Heart right ventricle (tissue), 16 donors: ENCODE measurements at regions not wholly inside any gene's neighbourhood (a gene's known extent, or its start where the extent isn't known, plus 50 kb on each side); places are given as distances from the start of the nearest gene placed in this dataset.
A peak's percentile ranks its signal among the peaks of the same experiment; 100 is the strongest.

Experiments
- ATAC-seq, 8 donors: fragments of 200-7000 bp; cut with Tn5 transposase; one replicate each; pipeline ENCODE4 v1.9.1; 2020; ENCODE audit warnings: mild to moderate bottlenecking in 8 of 8, moderate library complexity in 8 of 8, moderate number of reproducible peaks in 1 of 8
- DNase-seq, 2 donors: peaks; one replicate each; pipeline ENCODE4 v3.0.0-alpha.2; 2020
- H3K27ac ChIP-seq, 10 donors: fragments of 200-600 bp; sonication (generic) in 2 of 10; one replicate each; pipeline versions ENCODE4 v1.5.0 to v1.8.0; 2020 to 2022; ENCODE audit warnings: mild to moderate bottlenecking in 3 of 10
- H3K27me3 ChIP-seq, 7 donors: fragments of 200-600 bp; one replicate each; pipeline ENCODE4 v1.8.0; 2021 to 2022; ENCODE audit warnings: mild to moderate bottlenecking in 2 of 7
- H3K36me3 ChIP-seq, 9 donors: fragments of 200-600 bp; sonication (generic) in 1 of 9; one replicate each; pipeline versions ENCODE4 v1.5.0 to v1.8.0; 2020 to 2022; ENCODE audit warnings: mild to moderate bottlenecking in 2 of 9
- H3K4me1 ChIP-seq, 9 donors: fragments of 200-600 bp; sonication (generic) in 1 of 9; one replicate each; pipeline versions ENCODE4 v1.5.0 to v1.8.0; 2020 to 2022; ENCODE audit warnings: mild to moderate bottlenecking in 4 of 9
- H3K4me3 ChIP-seq, 10 donors: fragments of 200-600 bp; sonication (generic) in 2 of 10; one replicate each; pipeline versions ENCODE4 v1.5.0 to v1.8.0; 2020 to 2022; ENCODE audit warnings: mild to moderate bottlenecking in 7 of 10, moderate library complexity in 2 of 10
- H3K9me3 ChIP-seq, 11 donors: fragments of 200-600 bp in 10 of 11; sonication (generic) in 2 of 11; one replicate each; pipeline versions ENCODE4 v1.5.0 to v1.8.0; 2013 to 2022; ENCODE audit warnings: mild to moderate bottlenecking in 2 of 11, control low read depth in 1 of 11, moderate library complexity in 1 of 11
- WGBS, 2 donors: extraction: QIAGEN DNeasy Blood & Tissue Kit; methylation state at CpG; one replicate each; pipeline ENCODE4 v1.1.7; 2013; ENCODE audit warnings: inconsistent platforms in 1 of 2; 5-methylcytosine and 5-hydroxymethylcytosine counted together
- intact Hi-C, 10 donors: fragments of 100-400 bp; cut with DNase I; formaldehyde crosslinking; loops; one replicate each; pipeline versions ENCODE4 v1.11.1 to v1.14.2; 2022
- TF ChIP-seq, protein P1 (sequence below), 9 donors: fragments of 200-600 bp; sonication (generic) in 2 of 9; IDR thresholded peaks; one replicate each; pipeline versions ENCODE4 v1.5.0 to v1.8.0; 2021 to 2022; ENCODE audit warnings: antibody characterized with exemption in 9 of 9, mild to moderate bottlenecking in 5 of 9, moderate library complexity in 1 of 9
- donor health status: Arrhythmogenic right ventricular cardiomyopathy.
- donor health status: ischemic (EF 13 %, LVEDD 7.1; RV severe dilation, severe dysfunction).
- donor health status: healthy with polysubstance abuse.
- donor health status: DM: no; HTN: yes; CAD: no.
- donor health status: DM: no; HTN: no; CAD: no.
- donor health status: ischemic (EF 25% LVEDD 6.9; RV normal size, moderate dysfunction).
- donor health status: ischemic (EF 25% LVEDD 5.7; RV mildly dilated, moderate dysfunction).
- donor health status: healthy.
- donor health status: DM: yes; HTN: yes; CAD: no.
- donor health status: Ischemic cardiomyopathy.
- donor health status: ischemic (EF 35%, LVEDD 5.7; RV mildly dilated, moderate dysfunction).
- donor health status: nonischemic (EF 11% LVEDD 7.7; RV severe dilation, severe dysfunction).
- donor health status: DM: yes; HTN: yes; CAD: no.
- donor health status: PGD.
- donor health status: ischemic (EF 29% LVEDD 5.4; RV normal size, mild dysfunction).
- donor health status: nonischemic (EF 23%, LVEDD 6.1; RV moderate dilation, normal function).

DNA sequence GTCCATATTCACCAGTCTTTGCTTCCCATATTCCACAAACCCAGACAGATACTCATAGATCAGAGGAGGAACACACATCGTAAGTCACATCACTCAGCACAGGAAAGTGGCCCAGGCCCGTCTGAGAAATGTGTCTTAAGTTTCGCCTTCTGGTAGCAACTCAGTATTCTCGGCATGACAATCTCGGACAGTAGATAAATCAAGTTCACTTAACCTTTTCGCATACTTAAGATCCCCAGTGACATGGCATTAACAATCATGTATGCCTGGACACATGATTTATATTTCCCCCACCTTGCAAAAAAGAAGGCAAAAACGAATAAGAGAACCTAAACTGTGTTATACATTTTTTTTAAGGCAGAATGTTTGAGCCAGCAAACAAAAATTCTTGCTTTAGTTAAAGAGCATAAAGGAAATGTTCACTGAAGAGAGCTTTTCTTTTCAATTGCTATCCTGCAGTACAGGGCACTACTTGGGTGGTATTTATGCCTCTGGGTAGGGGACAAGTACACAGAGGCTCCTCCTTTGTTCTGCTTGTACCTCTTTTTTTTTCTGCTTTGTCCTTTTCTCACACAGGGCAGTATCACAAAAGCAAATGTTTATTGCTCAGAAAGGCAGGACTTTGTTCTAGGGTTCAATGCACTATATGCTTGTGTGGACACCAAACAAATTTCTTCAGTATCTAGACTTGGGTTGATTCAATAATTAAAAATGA, 360.6 kb downstream of the TDRD3 start:
- 79 to 87% methylated on average over 7 of the region's 7 CpGs for WGBS, 2 donors
- Histone ChIP-seq H3K4me1 (peaks cover 0 to 10% (median 4%) of the 10 kb centered on the region in 9 donors), H3K27ac (no peak overlapping the region), H3K9me3 (no peaks in the 10 kb centered on the region), H3K36me3 (no peaks in the 10 kb centered on the region), H3K4me3 (no peak overlapping the region), H3K27me3 (no peaks in the 10 kb centered on the region)
- TF ChIP-seq, protein P1, sequence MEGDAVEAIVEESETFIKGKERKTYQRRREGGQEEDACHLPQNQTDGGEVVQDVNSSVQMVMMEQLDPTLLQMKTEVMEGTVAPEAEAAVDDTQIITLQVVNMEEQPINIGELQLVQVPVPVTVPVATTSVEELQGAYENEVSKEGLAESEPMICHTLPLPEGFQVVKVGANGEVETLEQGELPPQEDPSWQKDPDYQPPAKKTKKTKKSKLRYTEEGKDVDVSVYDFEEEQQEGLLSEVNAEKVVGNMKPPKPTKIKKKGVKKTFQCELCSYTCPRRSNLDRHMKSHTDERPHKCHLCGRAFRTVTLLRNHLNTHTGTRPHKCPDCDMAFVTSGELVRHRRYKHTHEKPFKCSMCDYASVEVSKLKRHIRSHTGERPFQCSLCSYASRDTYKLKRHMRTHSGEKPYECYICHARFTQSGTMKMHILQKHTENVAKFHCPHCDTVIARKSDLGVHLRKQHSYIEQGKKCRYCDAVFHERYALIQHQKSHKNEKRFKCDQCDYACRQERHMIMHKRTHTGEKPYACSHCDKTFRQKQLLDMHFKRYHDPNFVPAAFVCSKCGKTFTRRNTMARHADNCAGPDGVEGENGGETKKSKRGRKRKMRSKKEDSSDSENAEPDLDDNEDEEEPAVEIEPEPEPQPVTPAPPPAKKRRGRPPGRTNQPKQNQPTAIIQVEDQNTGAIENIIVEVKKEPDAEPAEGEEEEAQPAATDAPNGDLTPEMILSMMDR (IDR thresholded peaks at IDR 0.05): no peak
- intact Hi-C loops: no loop called here
- DNase-seq: no peak
- no peak for ATAC-seq

DNA sequence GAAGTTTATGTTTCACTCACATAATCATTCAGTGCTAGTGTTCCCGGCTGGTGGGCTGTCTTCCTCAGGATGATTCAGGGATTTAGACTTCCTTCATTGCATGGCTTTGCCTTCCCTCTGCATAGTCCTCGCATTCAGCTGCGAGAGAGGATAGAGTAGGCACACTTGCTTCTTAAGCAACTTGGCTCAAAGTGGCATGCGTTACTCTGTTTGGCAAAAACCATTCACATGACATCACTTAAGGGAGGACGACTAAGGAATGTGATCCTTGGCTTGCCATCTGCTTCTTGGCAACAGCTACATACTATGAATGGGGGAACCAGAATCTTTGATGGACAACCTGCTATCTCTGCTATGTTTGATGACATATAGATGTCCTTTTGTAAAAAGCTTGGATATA, 359.3 kb downstream of the TDRD3 start:
- Histone ChIP-seq H3K4me1 (peaks cover 0 to 10% (median 4%) of the 10 kb centered on the region in 9 donors), H3K9me3 (no peaks in the 10 kb centered on the region), H3K36me3 (no peaks in the 10 kb centered on the region), H3K4me3 (no peak overlapping the region), H3K27me3 (no peaks in the 10 kb centered on the region), H3K27ac (no peak overlapping the region)
- intact Hi-C loops: no loop called here
- ATAC-seq (peak in 3 of 8 donors; percentile 21 to 79 (median 38)), DNase-seq (no peak)
- TF ChIP-seq, protein P1 (IDR thresholded peaks at IDR 0.05): no peak
- WGBS, 2 donors: 30 to 32% methylated on average over 5 of the region's 5 CpGs

DNA sequence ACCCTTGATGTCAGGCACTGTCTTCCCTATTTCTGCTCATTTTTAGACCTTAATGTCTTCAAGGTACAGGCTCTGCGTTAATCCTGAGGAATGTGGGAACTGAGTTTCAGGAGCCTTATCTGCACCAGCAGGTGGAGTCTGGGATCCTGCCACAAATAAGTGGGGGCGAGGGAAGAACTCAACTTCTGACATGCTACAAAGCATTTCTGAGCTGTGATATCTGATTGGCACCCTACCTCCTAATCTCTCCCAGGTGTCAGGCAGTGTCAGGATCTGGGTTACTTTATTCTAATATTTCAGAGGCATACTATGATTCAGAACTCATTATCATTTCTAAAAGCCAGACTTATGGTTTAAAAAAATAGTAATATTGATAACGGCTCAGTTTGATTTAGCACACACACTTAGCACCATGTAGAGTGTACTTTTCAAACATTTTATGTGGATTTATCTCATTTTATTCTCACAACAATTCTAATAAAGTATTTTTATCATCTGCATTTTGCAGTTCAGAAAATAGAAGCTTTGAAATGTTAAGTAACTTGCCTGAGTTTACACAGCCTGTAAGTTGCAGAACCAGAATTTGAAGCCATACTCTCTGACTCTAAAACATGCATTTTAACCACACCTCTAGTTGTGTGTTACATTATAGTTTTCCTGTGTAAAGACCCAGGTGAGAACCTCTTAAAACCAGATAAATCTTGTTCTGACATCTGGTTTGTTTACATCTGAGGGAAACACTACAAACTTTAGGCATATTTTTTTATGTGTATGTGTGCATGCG, 358.6 kb downstream of the TDRD3 start:
- no peak for ATAC-seq
- intact Hi-C loops: no loop called here
- H3K36me3 ChIP-seq: no peaks in the 10 kb centered on the region
- no peak overlapping the region for H3K27ac ChIP-seq
- WGBS, 2 donors: 58 to 65% methylated on average over 4 of the region's 4 CpGs
- H3K4me1 ChIP-seq: peaks cover 0 to 10% (median 4%) of the 10 kb centered on the region in 9 donors
- DNase-seq: no peak
- H3K27me3 ChIP-seq: no peaks in the 10 kb centered on the region
- TF ChIP-seq, protein P1 (IDR thresholded peaks at IDR 0.05): no peak
- H3K9me3 ChIP-seq: no peaks in the 10 kb centered on the region
- H3K4me3 ChIP-seq: no peak overlapping the region

DNA sequence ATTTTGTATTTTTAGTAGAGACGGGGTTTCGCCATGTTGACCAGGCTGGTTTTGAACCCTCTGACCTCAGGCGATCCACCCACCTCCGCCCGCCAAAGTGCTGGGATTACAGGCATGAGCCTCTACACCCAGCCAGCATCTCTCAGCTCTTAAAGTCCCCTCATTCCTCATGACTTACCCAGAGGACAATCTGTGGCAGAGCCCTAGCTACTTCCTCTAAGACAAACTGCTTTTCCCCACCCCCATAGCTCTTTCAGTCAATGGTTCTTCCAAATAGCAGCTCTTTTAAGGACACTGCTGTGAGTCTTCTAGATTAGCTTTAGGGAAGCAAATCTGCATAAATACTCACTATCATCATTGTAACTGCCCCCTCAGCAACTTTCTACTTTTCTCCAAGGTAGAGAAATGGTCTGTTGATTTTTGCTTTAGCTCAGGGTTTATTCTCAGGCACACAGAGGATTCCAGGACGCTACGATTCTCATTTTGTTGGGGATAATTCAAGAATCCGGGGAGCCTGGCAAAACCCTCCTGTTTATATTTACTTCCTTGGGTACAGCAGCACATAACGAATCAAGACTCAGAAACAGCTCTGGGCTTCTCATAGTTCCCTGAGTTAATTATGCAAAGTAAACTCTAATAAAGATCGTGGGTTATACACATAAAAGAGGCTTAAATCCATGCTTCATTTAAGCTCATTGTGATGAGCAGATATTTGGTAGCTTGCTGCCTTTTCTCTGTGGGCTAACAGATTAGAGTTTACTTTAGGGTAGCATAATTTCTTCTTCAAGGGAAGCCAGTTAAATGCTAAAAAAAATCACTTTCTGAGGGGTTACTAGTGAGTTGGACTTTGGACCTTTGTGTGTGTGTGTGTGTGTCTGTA, 357.4 kb downstream of the TDRD3 start:
- DNase-seq (peak in 1 of 2 donors; percentile 4), ATAC-seq (no peak)
- no peaks in the 10 kb centered on the region for H3K9me3 ChIP-seq
- no peak overlapping the region for H3K27ac ChIP-seq
- H3K36me3 ChIP-seq: no peaks in the 10 kb centered on the region
- 81 to 90% methylated on average over 10 of the region's 10 CpGs for WGBS, 2 donors
- no peaks in the 10 kb centered on the region for H3K27me3 ChIP-seq
- intact Hi-C loops: no loop called here
- H3K4me3 ChIP-seq: no peak overlapping the region
- TF ChIP-seq, protein P1 (IDR thresholded peaks at IDR 0.05): no peak
- H3K4me1 ChIP-seq: peaks cover 0 to 10% (median 1%) of the 10 kb centered on the region in 9 donors
